ENCODE measurements at regions not wholly inside any gene's neighbourhood (a gene's known extent, or its start where the extent isn't known, plus 50 kb on each side); places are given as distances from the start of the nearest gene placed in this dataset.

DNA sequence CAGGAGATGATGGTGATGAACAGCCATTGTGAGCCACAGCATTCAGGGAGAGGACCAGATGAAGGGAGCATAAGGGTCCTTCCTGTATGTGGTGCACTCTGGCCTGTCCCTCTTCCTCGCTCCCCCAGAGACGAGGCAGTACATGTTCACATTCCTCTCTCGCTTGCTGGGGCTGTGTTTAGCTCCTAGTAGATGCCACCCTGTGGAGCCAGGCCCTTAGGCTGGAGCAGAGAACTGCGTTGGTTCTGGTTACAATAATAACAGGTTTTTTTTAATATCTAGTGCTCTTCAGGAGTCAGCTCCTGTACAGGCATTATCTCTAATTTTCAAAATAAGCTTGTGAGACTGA lies 171.1 kb upstream of the MYT1L start:
- no peak for DNase-seq (ENCODE audit: low spot score)
- no peaks in the 10 kb centered on the region for H3K9me3 ChIP-seq

DNA sequence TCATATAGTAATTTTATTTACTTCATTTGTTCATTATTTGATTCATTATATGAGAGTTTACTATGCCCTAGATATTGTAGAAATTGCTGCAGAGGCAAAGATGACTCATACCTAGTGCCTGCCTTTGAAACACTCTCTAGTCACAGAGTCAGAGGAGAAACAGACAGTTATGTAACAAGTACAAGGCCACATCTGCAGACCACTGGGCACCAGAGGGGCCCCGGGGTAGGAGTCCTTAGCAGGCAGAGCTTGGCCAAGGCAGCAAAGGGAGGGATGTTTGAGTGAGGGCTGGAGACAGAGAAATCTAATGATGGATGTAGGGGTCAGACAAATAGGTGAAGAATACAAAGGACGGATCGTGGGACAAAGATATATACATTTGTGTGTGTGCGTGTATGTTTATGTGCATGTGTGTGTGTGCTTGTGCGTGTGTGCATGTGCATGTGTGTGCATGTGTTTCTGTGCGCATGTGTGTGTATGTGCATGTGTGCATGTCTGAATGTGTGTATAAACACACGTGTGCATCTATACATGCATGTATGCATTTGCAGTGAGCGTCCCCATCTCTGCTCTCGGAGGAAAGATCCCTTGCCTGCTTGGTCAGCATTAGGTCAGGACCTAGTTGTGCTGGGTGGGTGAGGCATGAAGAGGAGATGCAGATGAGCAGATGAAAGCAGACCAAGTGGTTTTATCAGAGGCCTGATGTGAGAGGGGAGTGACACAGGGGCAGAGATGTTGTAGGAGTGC lies 170.6 kb upstream of the MYT1L start:
- DNase-seq (ENCODE audit: low spot score), result no peak
- no peak overlapping the region for H3K4me3 ChIP-seq
- H3K9me3 ChIP-seq, result no peaks in the 10 kb centered on the region
- H3K27me3 ChIP-seq (replicated peaks; ENCODE audit: insufficient read depth), result no peaks in the 10 kb centered on the region
- TF ChIP-seq, protein P1, sequence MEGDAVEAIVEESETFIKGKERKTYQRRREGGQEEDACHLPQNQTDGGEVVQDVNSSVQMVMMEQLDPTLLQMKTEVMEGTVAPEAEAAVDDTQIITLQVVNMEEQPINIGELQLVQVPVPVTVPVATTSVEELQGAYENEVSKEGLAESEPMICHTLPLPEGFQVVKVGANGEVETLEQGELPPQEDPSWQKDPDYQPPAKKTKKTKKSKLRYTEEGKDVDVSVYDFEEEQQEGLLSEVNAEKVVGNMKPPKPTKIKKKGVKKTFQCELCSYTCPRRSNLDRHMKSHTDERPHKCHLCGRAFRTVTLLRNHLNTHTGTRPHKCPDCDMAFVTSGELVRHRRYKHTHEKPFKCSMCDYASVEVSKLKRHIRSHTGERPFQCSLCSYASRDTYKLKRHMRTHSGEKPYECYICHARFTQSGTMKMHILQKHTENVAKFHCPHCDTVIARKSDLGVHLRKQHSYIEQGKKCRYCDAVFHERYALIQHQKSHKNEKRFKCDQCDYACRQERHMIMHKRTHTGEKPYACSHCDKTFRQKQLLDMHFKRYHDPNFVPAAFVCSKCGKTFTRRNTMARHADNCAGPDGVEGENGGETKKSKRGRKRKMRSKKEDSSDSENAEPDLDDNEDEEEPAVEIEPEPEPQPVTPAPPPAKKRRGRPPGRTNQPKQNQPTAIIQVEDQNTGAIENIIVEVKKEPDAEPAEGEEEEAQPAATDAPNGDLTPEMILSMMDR (IDR thresholded peaks at IDR 0.05), result no peak
- ATAC-seq (ENCODE audit: insufficient number of reproducible peaks, low FRiP score, low read depth), result no peak
- H3K4me1 ChIP-seq (ENCODE audit: control insufficient read depth in 1 of 2, low read depth in 2 of 2), result no peaks in the 10 kb centered on the region
- no peak overlapping the region for H3K27ac ChIP-seq
- no peaks in the 10 kb centered on the region for H3K36me3 ChIP-seq

More for the DNA sequence above, 171.1 kb upstream of the MYT1L start:
- no peak for ATAC-seq (ENCODE audit: insufficient number of reproducible peaks, low FRiP score, low read depth)
- Histone ChIP-seq H3K4me3 (no peak overlapping the region), H3K4me1 (ENCODE audit: control insufficient read depth in 1 of 2, low read depth in 2 of 2) (no peaks in the 10 kb centered on the region), H3K27ac (no peak overlapping the region), H3K27me3 (replicated peaks; ENCODE audit: insufficient read depth) (no peaks in the 10 kb centered on the region), H3K36me3 (no peaks in the 10 kb centered on the region)
- TF ChIP-seq, protein P1 (IDR thresholded peaks at IDR 0.05), result no peak

DNA sequence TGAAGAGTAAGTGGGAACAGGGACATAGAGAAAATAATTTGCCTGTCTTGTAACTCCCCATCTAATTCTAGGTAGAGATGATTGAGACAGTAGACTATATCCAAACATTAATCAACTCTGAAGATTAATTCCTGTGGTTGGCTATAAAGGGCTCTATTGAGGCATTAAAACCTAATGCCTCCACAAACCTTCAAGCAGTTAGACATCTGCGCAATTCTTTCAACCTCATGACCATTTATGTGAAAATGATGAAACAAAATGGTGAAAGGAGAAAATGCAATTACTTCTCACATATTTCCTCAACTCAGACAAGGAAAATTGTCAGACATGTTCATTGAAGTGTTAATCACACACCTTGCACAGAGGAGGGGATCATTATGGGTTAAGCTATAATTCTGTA lies 164.5 kb upstream of the MYT1L start:
- H3K4me3 ChIP-seq, result no peak overlapping the region
- H3K4me1 ChIP-seq (ENCODE audit: control insufficient read depth in 1 of 2, low read depth in 2 of 2), result no peaks in the 10 kb centered on the region
- TF ChIP-seq, protein P1 (IDR thresholded peaks at IDR 0.05), result no peak
- DNase-seq (ENCODE audit: low spot score), result no peak
- no peaks in the 10 kb centered on the region for H3K36me3 ChIP-seq
- no peak overlapping the region for H3K27ac ChIP-seq
- no peak for ATAC-seq (ENCODE audit: insufficient number of reproducible peaks, low FRiP score, low read depth)
- H3K27me3 ChIP-seq (replicated peaks; ENCODE audit: insufficient read depth), result no peaks in the 10 kb centered on the region
- H3K9me3 ChIP-seq, result no peaks in the 10 kb centered on the region

DNA sequence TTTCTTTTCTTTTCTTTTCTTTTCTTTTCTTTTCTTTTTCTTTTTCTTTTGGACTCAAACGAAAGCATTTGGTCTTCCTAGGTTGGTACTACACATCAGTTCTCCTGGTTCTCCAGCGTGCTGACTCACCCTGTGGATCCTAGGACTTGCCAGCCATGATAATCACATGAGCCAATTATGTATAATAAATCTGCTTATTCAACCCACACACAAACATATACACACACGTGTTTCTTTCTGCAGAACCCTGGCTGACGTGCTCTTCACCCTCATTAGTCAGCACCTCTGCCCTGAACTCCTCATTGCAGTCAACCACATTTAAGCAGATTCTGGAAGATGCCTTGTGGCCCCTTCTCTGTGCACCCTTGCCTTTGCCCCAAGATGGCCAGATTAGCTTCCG lies 162.4 kb upstream of the MYT1L start:
- Histone ChIP-seq H3K9me3 (no peaks in the 10 kb centered on the region), H3K36me3 (no peaks in the 10 kb centered on the region), H3K27ac (no peak overlapping the region), H3K4me1 (ENCODE audit: control insufficient read depth in 1 of 2, low read depth in 2 of 2) (no peaks in the 10 kb centered on the region), H3K27me3 (replicated peaks; ENCODE audit: insufficient read depth) (no peaks in the 10 kb centered on the region), H3K4me3 (no peak overlapping the region)
- TF ChIP-seq, protein P1 (IDR thresholded peaks at IDR 0.05), result no peak
- DNase-seq (ENCODE audit: low spot score) (no peak), ATAC-seq (ENCODE audit: insufficient number of reproducible peaks, low FRiP score, low read depth) (no peak)

DNA sequence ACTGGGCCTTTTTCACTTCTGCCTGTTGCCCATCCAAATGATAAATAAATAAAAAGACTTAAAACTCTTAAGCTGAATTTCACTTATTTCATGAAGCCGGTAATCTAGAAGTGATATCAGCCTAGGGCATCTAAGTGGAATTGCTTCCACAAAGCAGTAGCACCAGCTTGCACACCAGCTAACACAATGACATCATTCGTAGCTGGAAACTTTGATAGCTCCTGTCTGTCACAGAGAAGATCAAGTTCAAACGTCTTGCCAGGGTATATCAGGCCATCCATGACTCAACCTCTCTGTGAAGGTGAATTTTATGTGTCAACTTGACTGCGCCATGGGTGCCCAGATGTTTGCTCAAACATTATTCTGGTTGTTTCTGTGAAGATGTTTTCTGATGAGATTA lies 161.7 kb upstream of the MYT1L start:
- TF ChIP-seq, protein P1 (IDR thresholded peaks at IDR 0.05), result no peak
- Histone ChIP-seq H3K4me3 (no peak overlapping the region), H3K36me3 (no peaks in the 10 kb centered on the region), H3K4me1 (ENCODE audit: control insufficient read depth in 1 of 2, low read depth in 2 of 2) (no peaks in the 10 kb centered on the region), H3K27ac (no peak overlapping the region), H3K9me3 (no peaks in the 10 kb centered on the region), H3K27me3 (replicated peaks; ENCODE audit: insufficient read depth) (no peaks in the 10 kb centered on the region)
- DNase-seq (ENCODE audit: low spot score), result no peak
- ATAC-seq (ENCODE audit: insufficient number of reproducible peaks, low FRiP score, low read depth), result no peak
